PC-9 (cell line): ENCODE measurements at regions not wholly inside any gene's neighbourhood (a gene's known extent, or its start where the extent isn't known, plus 50 kb on each side); places are given as distances from the start of the nearest gene placed in this dataset.

ENCODE experiments used
- BruUV-seq: library from RNA; stranded (reverse); fragments of 400-500 nt; replicated peaks from 2 replicates; lab custom pipeline; 2021; lab: Mats Ljungman, UMichigan
- CTCF ChIA-PET: fragments of 300-600 bp; sonication (Branson Sonifier 250); formaldehyde crosslinking; loops from one replicate; lab custom pipeline; 2022; ENCODE audit warnings: antibody characterized with exemption; lab: Charles Lee
- POLR2A ChIA-PET: fragments of 300-600 bp; sonication (Branson Sonifier 250); formaldehyde crosslinking; loops from one replicate; lab custom pipeline; 2022; ENCODE audit warnings: antibody characterized with exemption; ENCODE audit not compliant: unreplicated experiment; lab: Charles Lee
- DNase-seq, 2 experiments: peaks; one replicate each; pipeline versions ENCODE4 v3.0.0 to v3.0.0-alpha.2; 2015 to 2022; ENCODE audit warnings: mixed read lengths in 1 of 2
- H2AFZ ChIP-seq: fragments of 200-600 bp; sonication (generic); 2 replicates; pipeline ENCODE4 v1.8.1; 2017; ENCODE audit warnings: antibody characterized with exemption
- H3F3A ChIP-seq: fragments of 200-600 bp; sonication (generic); 2 replicates; pipeline ENCODE4 v1.8.1; 2017; ENCODE audit warnings: antibody characterized with exemption, mild to moderate bottlenecking, low read depth; ENCODE audit not compliant: insufficient read depth
- H3K27ac ChIP-seq: fragments of 200-600 bp; sonication (generic); 2 replicates; pipeline ENCODE4 v1.6.1; 2016; ENCODE audit warnings: mixed run types
- H3K27me3 ChIP-seq: fragments of 200-600 bp; sonication (generic); 2 replicates; pipeline ENCODE4 v1.6.1; 2016; ENCODE audit warnings: low read depth, mixed run types; ENCODE audit not compliant: insufficient read depth
- H3K36me3 ChIP-seq: fragments of 200-600 bp; sonication (generic); 2 replicates; pipeline ENCODE4 v1.6.1; 2016; ENCODE audit warnings: low read depth, mixed run types
- H3K4me1 ChIP-seq: fragments of 200-600 bp; sonication (generic); replicated peaks from 2 replicates; pipeline ENCODE4 v1.6.1; 2016; ENCODE audit warnings: mixed run types; ENCODE audit not compliant: insufficient read depth
- H3K4me2 ChIP-seq: fragments of 200-600 bp; sonication (generic); 2 replicates; pipeline ENCODE4 v1.6.1; 2017; ENCODE audit warnings: mixed run types
- H3K4me3 ChIP-seq: fragments of 200-600 bp; sonication (generic); 2 replicates; pipeline ENCODE4 v1.6.1; 2016; ENCODE audit warnings: mixed run types
- H3K79me2 ChIP-seq: fragments of 200-600 bp; sonication (generic); 2 replicates; pipeline ENCODE4 v1.6.1; 2017; ENCODE audit warnings: low read depth, mixed run types
- H3K9me2 ChIP-seq: fragments of 200-600 bp; sonication (generic); 2 replicates; pipeline ENCODE4 v1.8.1; 2017; ENCODE audit warnings: mild to moderate bottlenecking; ENCODE audit not compliant: insufficient read depth
- H3K9me3 ChIP-seq: fragments of 200-600 bp; sonication (generic); 2 replicates; pipeline ENCODE4 v1.8.1; 2016; ENCODE audit warnings: low read depth; ENCODE audit not compliant: insufficient read depth
- H4K20me1 ChIP-seq: fragments of 200-600 bp; sonication (generic); 2 replicates; pipeline ENCODE4 v1.8.1; 2017; ENCODE audit not compliant: insufficient read depth
- EZH2 ChIP-seq: fragments of 200-600 bp; sonication (generic); IDR thresholded peaks from 2 replicates; pipeline ENCODE4 v1.8.0; 2017; ENCODE audit warnings: antibody characterized with exemption, low read depth
- intact Hi-C: fragments of 100-400 bp; cut with micrococcal nuclease; formaldehyde crosslinking; loops from one replicate; pipeline ENCODE4 v1.10.0; 2022; ENCODE audit not compliant: unreplicated experiment
- TF ChIP-seq, protein P1 (sequence below): fragments of 200-600 bp; sonication (generic); conservative IDR thresholded peaks from 2 replicates; pipeline ENCODE4 v1.6.1; 2017; ENCODE audit warnings: mixed run types, antibody characterized with exemption, mild to moderate bottlenecking, moderate library complexity

DNA sequence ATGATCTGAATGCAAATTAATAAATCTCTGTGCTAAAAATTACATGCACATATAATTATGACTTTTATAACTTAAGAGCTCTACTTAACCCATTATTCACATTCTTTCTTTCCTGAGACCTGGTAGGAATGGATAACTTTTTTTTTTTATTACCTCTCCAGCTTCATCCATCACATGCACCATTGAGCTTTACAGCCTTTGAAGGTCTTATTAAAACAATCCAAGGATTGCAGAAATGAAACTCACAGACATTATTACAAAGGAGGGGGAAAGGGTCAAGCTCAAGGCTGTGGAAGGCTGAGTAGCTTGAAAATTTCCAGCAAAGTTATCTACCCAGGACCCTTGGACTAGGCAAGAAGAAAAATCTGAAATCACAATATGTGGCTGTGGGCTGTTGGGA is 202.5 kb upstream of the GRIP1 start:
- no peak overlapping the region for H3K27ac ChIP-seq
- H3K79me2 ChIP-seq, result no peaks in the 10 kb centered on the region
- no peaks in the 10 kb centered on the region for H3F3A ChIP-seq
- no peak for DNase-seq
- BruUV-seq, result no TSS peak
- no peaks in the 10 kb centered on the region for H3K9me3 ChIP-seq
- H3K4me1 ChIP-seq, result no peaks in the 10 kb centered on the region
- no peak overlapping the region for H3K4me3 ChIP-seq
- no peaks in the 10 kb centered on the region for H4K20me1 ChIP-seq
- no peaks in the 10 kb centered on the region for H3K27me3 ChIP-seq
- TF ChIP-seq EZH2, result no peak
- TF ChIP-seq, protein P1, sequence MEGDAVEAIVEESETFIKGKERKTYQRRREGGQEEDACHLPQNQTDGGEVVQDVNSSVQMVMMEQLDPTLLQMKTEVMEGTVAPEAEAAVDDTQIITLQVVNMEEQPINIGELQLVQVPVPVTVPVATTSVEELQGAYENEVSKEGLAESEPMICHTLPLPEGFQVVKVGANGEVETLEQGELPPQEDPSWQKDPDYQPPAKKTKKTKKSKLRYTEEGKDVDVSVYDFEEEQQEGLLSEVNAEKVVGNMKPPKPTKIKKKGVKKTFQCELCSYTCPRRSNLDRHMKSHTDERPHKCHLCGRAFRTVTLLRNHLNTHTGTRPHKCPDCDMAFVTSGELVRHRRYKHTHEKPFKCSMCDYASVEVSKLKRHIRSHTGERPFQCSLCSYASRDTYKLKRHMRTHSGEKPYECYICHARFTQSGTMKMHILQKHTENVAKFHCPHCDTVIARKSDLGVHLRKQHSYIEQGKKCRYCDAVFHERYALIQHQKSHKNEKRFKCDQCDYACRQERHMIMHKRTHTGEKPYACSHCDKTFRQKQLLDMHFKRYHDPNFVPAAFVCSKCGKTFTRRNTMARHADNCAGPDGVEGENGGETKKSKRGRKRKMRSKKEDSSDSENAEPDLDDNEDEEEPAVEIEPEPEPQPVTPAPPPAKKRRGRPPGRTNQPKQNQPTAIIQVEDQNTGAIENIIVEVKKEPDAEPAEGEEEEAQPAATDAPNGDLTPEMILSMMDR, result no peak
- ChIA-PET POLR2A (no interaction called here), CTCF (no interaction called here)
- H2AFZ ChIP-seq, result no peak overlapping the region
- no peaks in the 10 kb centered on the region for H3K9me2 ChIP-seq
- no peak overlapping the region for H3K4me2 ChIP-seq
- H3K36me3 ChIP-seq, result no peaks in the 10 kb centered on the region
- intact Hi-C loops, result no loop called here

DNA sequence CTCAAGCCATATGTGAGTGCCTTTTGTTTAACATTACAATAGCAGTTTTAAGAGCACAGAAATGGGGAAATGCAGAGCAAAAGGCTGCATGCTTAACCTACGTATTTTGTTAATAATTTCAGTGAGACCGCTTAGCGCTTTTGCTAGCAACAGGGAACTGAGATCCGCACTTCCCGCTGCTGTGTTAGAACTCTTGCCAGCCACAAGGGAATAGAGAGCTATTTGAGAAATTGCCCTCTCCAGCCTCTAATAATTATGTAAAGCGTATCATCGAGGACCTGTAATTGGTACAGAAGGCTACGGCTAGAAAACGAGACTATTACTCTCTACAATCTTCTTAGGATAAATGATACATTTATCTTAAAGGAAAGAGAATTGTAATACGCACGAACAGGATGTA is 205.2 kb upstream of the GRIP1 start:
- Histone ChIP-seq H3F3A (no peaks in the 10 kb centered on the region), H3K27ac (no peak overlapping the region), H3K9me2 (no peaks in the 10 kb centered on the region), H3K27me3 (no peaks in the 10 kb centered on the region), H3K9me3 (no peaks in the 10 kb centered on the region), H3K79me2 (no peaks in the 10 kb centered on the region), H4K20me1 (no peaks in the 10 kb centered on the region), H3K4me1 (no peaks in the 10 kb centered on the region), H3K36me3 (no peaks in the 10 kb centered on the region), H2AFZ (no peak overlapping the region), H3K4me3 (no peak overlapping the region), H3K4me2 (no peak overlapping the region)
- intact Hi-C loops, result no loop called here
- ChIA-PET POLR2A (no interaction called here), CTCF (no interaction called here)
- no TSS peak for BruUV-seq
- DNase-seq, result no peak
- TF ChIP-seq, protein P1, result no peak
- no peak for TF ChIP-seq EZH2

DNA sequence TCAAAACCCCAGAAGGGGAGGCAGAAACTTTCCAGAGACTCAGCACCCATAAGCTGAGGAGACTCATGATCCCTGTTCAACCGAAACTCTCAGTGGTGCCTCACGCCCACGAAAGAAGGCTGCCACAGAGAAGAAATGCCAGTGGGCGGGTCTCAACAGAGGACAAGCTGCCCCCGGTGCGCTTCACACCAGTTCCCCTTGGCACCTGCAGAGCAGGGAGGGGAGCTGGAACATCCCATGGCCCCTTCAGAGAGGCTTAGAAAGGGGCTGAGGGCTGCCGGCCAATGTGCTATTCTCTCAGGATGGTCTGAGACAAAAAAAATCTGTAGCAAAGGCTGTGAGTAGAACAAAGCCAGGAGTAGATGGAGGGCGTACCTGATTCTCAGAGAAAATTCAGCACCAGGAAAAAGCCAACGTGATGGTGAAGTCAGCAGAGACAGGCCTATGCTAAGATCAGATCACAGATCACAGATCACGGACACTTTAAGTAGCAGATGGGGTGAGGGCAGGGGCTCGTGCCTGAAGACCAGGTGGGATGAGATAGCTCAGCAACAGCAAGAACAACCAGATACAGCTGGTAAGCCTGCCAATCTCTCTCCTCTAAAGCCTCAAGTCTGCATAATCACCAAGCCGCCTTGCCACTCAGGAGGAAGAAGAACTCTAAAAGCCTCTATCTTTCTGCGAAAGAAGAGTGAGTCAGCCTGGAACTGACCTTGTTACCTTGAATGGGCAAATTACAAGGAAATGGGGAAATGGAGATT is 206.4 kb upstream of the GRIP1 start:
- Histone ChIP-seq H3K36me3 (no peaks in the 10 kb centered on the region), H3K79me2 (no peaks in the 10 kb centered on the region), H4K20me1 (no peaks in the 10 kb centered on the region), H3K4me3 (no peak overlapping the region), H3K9me2 (no peaks in the 10 kb centered on the region), H3K9me3 (no peaks in the 10 kb centered on the region), H3K4me2 (no peak overlapping the region), H3K27me3 (no peaks in the 10 kb centered on the region), H3F3A (no peaks in the 10 kb centered on the region), H2AFZ (no peak overlapping the region), H3K27ac (no peak overlapping the region), H3K4me1 (no peaks in the 10 kb centered on the region)
- intact Hi-C loops, result no loop called here
- POLR2A ChIA-PET, result no interaction called here
- no peak for DNase-seq
- no TSS peak for BruUV-seq
- TF ChIP-seq EZH2, result no peak
- TF ChIP-seq, protein P1, result no peak
- CTCF ChIA-PET, result no interaction called here
